Vagina (tissue), 2 donors: ENCODE measurements at regions not wholly inside any gene's neighbourhood (a gene's known extent, or its start where the extent isn't known, plus 50 kb on each side); places are given as distances from the start of the nearest gene placed in this dataset.

ENCODE experiments used
- CTCF ChIP-seq, 3 experiments: fragments of 450-650 bp in 2 of 3; fragments of 200-600 bp in 1 of 3; sonication (generic) in 1 of 3; IDR thresholded peaks; one replicate each; pipeline ENCODE4 v1.5.1; 2017 to 2019; ENCODE audit warnings: antibody characterized with exemption in 3 of 3, mild to moderate bottlenecking in 2 of 3, moderate library complexity in 2 of 3
- POLR2A ChIP-seq, 2 donors: fragments of 450-650 bp; IDR thresholded peaks; one replicate each; pipeline ENCODE4 v1.6.1; 2017; ENCODE audit warnings: antibody characterized with exemption in 2 of 2, mild to moderate bottlenecking in 2 of 2, moderate library complexity in 2 of 2

- TF ChIP-seq CTCF (IDR thresholded peaks at IDR 0.05) (no peak), POLR2A (IDR thresholded peaks at IDR 0.05) (no peak)
Measured at GRCh38 chr4:23942471-23942870, 52.6 kb upstream of the PPARGC1A start.
